Naive B cell (primary cell): ENCODE measurements at regions not wholly inside any gene's neighbourhood (a gene's known extent, or its start where the extent isn't known, plus 50 kb on each side); places are given as distances from the start of the nearest gene placed in this dataset.

ENCODE experiments used
- ATAC-seq, 2 donors: fragments of 150-1000 bp; cut with Tn5 transposase; 2 replicates each; pipeline ENCODE4 v1.10.0; 2021; ENCODE audit warnings: low read depth in 2 of 2, mild to moderate bottlenecking in 2 of 2, moderate library complexity in 2 of 2
- DNase-seq: peaks from one replicate; pipeline ENCODE4 v3.0.0; 2022
- H3K27ac Mint-ChIP-seq, 6 donors: one replicate each; pipeline ENCODE4 v1.8.0; 2020 to 2022; ENCODE audit warnings: mild to moderate bottlenecking in 6 of 6, mixed read lengths in 6 of 6, moderate library complexity in 5 of 6, inconsistent platforms in 2 of 6
- H3K27me3 Mint-ChIP-seq, 3 donors: one replicate each; pipeline ENCODE4 v1.8.0; 2021 to 2022; ENCODE audit warnings: mixed read lengths in 3 of 3, mild to moderate bottlenecking in 1 of 3
- H3K36me3 Mint-ChIP-seq, 2 donors: one replicate each; pipeline ENCODE4 v1.8.0; 2020 to 2022; ENCODE audit warnings: mixed read lengths in 2 of 2, inconsistent platforms in 1 of 2, mild to moderate bottlenecking in 1 of 2
- H3K4me1 Mint-ChIP-seq, 3 donors: one replicate each; pipeline ENCODE4 v1.8.0; 2020 to 2022; ENCODE audit warnings: mixed read lengths in 3 of 3, inconsistent platforms in 1 of 3, mild to moderate bottlenecking in 1 of 3, moderate library complexity in 1 of 3
- H3K4me3 Mint-ChIP-seq, 8 donors: one replicate each; pipeline ENCODE4 v1.8.0; 2020 to 2022; ENCODE audit warnings: mild to moderate bottlenecking in 8 of 8, mixed read lengths in 8 of 8, moderate library complexity in 8 of 8, inconsistent platforms in 2 of 8
- H3K9me3 Mint-ChIP-seq, 7 donors: one replicate each; pipeline ENCODE4 v1.8.0; 2020 to 2022; ENCODE audit warnings: mixed read lengths in 7 of 7, mild to moderate bottlenecking in 5 of 7, inconsistent platforms in 2 of 7, moderate library complexity in 1 of 7

DNA sequence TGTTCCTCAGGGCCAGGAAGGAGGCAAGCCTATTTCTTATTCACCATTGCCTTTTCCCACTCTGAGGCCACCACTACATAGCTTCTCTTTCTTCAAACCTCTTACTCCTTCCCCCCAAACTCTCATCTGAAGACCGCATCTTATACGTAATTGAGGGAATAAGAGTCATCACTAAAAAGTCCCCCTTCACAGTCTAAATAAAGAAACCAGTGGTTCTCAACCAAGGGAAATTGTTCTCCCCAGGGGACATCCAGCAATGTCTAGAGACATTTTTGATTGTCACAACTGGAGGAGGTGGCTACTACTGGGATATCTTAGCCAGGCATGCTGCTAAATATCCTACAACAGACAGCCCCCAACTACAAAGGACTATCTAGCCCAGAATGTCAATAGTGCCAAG, 327.6 kb upstream of the CNR1 start:
- H3K36me3 Mint-ChIP-seq = peaks cover 0 to 9% of the 10 kb centered on the region in 2 donors
- peak in 1 of 2 donors; percentile 12 for ATAC-seq
- no peaks in the 10 kb centered on the region for H3K27me3 Mint-ChIP-seq
- H3K27ac Mint-ChIP-seq = peak overlapping the region in 3 of 6 donors; percentile 16 to 43 (median 26)
- H3K4me1 Mint-ChIP-seq = peaks cover 19 to 26% (median 25%) of the 10 kb centered on the region in 3 donors
- DNase-seq = no peak
- peaks cover 7 to 39% (median 29%) of the 10 kb centered on the region in 7 donors for H3K9me3 Mint-ChIP-seq
- H3K4me3 Mint-ChIP-seq = peak overlapping the region in 3 of 8 donors; percentile 21 to 70 (median 37)

DNA sequence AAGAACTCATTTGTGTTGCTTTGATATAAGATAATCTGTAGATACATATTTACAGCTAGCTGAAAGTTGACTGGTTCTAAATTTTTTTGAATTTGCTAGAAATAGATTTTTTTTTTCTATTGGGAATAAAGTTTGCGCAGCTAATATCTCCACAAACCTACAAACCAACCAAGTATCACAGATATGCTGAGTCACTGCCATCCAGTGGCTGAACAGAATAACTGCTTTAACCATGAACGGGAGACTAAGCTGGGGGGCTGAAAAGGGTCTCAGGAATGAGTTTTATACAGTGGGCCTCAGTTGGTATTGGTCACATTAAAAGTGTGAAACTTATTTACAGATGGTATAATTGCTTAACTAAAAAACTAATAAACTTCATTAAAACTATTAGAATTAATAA, 326.7 kb upstream of the CNR1 start:
- ATAC-seq (no peak), DNase-seq (no peak)
- no peak overlapping the region for H3K27ac Mint-ChIP-seq
- H3K9me3 Mint-ChIP-seq = peaks cover 5 to 37% (median 24%) of the 10 kb centered on the region in 7 donors
- no peak overlapping the region for H3K4me3 Mint-ChIP-seq
- H3K27me3 Mint-ChIP-seq = no peaks in the 10 kb centered on the region
- H3K36me3 Mint-ChIP-seq = peaks cover 0 to 4% of the 10 kb centered on the region in 2 donors
- peaks cover 16 to 24% (median 21%) of the 10 kb centered on the region in 3 donors for H3K4me1 Mint-ChIP-seq

DNA sequence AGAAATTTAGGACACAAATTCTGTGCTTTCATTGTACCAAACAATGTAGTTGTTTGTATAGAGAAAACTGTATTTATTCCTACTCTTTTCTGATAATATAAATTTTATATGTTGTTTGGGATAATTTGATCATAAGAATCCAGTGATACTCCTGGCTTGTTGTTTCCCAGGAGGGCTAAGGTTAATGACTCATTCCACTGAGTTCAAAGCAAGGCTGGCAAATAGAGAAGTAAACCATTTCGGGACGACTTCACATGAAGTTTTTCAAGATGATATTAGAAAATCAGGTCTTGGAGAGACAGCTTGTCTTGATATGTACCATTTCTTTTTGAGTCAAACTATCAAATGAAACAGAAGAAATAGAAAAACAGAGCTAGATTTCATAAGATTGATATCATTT, 326.1 kb upstream of the CNR1 start:
- no peak for ATAC-seq

DNA sequence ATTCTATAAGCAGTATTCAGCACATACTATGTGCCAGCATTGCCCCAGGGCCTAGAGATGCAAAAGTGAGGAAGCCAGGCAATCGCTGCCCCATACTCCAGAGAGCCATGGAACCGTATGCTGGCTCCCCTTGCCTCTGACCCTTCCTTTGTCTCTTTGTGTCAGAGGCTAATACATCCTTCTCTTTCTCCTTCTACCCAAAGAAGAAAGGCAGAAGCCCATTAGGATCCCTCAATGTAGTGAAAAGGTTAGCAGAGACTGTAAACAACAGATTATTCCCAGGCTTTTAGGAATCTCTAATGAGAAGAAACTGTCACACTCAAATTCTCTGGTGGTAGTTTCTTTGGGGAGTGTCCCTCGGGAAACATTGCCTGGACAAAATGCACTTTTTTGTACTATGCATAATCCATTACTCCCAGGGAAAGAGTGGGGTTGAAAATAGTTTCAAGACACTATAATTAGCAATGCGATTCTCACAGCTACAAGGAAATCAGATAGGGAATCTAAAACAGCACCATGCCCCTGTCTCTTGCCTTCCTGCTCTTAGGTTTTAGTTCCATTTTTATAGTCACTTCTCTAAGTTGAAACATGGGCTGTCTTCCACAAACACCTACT, 325.2 kb upstream of the CNR1 start:
- Mint-ChIP-seq H3K36me3 (no peaks in the 10 kb centered on the region), H3K9me3 (peaks cover 0 to 25% (median 15%) of the 10 kb centered on the region in 7 donors), H3K27me3 (no peaks in the 10 kb centered on the region), H3K27ac (no peak overlapping the region), H3K4me3 (no peak overlapping the region), H3K4me1 (peaks cover 11 to 19% (median 16%) of the 10 kb centered on the region in 3 donors)
- DNase-seq (no peak), ATAC-seq (no peak)

More for the DNA sequence above, 326.1 kb upstream of the CNR1 start:
- DNase-seq = no peak
- Mint-ChIP-seq H3K27me3 (no peaks in the 10 kb centered on the region), H3K27ac (no peak overlapping the region), H3K4me1 (peaks cover 11 to 20% (median 16%) of the 10 kb centered on the region in 3 donors), H3K9me3 (peaks cover 0 to 31% (median 18%) of the 10 kb centered on the region in 7 donors), H3K36me3 (no peaks in the 10 kb centered on the region), H3K4me3 (peak overlapping the region in 1 of 8 donors; percentile 30)

DNA sequence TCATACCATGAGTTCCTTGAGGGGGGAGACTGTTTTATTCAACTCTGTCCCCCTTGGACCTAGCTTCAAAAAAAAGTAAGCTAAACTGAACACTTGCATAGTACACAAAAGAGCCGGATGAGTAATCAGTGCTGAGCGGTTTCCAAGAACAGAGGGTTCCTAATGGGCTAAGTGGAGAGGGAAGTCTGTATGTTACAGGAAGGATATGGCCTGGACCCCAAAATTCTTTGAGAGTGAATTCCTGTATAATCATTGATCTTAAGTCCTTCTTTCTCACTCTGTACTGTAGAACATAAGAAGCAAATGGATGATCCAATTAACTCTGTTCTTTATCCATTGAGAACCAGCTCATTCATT, 324.7 kb upstream of the CNR1 start:
- DNase-seq (no peak), ATAC-seq (no peak)
- Mint-ChIP-seq H3K4me3 (no peak overlapping the region), H3K4me1 (peaks cover 11 to 19% (median 16%) of the 10 kb centered on the region in 3 donors), H3K27ac (no peak overlapping the region), H3K9me3 (peaks cover 0 to 24% (median 13%) of the 10 kb centered on the region in 7 donors), H3K36me3 (no peaks in the 10 kb centered on the region), H3K27me3 (no peaks in the 10 kb centered on the region)

DNA sequence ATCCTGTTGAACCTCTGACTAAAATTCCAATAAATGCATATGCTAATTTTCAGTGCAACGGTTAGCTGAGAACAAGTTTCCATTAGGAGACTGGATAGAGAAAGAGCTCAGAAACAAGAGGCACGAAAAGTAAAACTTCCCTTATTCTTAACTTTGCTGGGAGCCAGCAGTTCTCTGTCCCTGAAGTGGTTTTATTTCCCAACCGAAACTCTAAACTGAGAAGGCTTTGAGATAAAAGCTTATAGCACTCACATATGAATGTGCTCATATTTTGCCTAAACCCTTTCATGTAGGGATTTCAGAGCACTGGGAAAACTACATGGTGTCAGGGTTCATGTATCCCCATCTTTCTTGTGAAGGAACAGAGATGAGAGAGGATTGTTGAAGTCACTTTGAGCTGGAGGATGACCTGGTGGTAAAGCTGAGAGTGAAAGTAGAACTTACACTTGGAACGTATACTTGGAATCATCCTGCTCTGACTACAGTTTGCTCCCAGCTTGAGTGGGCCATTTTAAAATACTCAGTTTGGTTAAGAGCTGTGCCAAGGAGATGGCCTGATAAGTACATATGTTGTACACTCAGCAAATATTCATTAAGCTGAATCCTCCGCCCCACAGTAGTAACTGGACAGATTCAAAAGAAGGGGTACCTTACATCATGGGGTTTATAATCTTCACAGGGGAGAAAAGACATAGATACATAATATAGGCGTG, 324.2 kb upstream of the CNR1 start:
- no peak overlapping the region for H3K27ac Mint-ChIP-seq

DNA sequence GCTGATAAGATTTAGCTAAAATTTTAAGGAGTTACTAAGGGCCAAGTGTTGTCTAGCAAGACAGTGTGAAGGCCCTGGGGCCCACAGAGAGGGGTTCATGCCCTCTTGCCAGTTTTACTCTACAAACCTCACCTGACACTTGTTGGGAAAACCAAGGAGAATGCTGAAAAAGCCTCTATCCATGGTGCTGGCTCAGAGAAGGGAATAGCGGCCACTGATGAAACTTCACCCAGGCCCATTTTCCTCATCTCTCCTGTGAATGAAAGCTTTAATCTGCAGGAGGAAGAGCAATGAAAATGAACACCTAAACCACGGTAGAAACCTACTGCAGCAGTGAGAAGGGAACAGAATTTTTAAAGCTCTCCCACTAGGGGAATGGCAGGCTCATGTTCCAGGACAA, 317.3 kb upstream of the CNR1 start:
- Mint-ChIP-seq H3K27me3 (peaks cover 0 to 8% (median 0%) of the 10 kb centered on the region in 3 donors), H3K27ac (no peak overlapping the region), H3K4me3 (no peak overlapping the region), H3K4me1 (peaks cover 0 to 9% (median 3%) of the 10 kb centered on the region in 3 donors), H3K9me3 (peaks cover 3 to 24% (median 16%) of the 10 kb centered on the region in 7 donors), H3K36me3 (peaks cover 0 to 15% of the 10 kb centered on the region in 2 donors)
- ATAC-seq = no peak
- DNase-seq = no peak

More for the DNA sequence above, 324.2 kb upstream of the CNR1 start:
- no peaks in the 10 kb centered on the region for H3K36me3 Mint-ChIP-seq
- ATAC-seq (no peak), DNase-seq (no peak)
- H3K4me3 Mint-ChIP-seq = no peak overlapping the region
- peaks cover 11 to 19% (median 16%) of the 10 kb centered on the region in 3 donors for H3K4me1 Mint-ChIP-seq
- H3K9me3 Mint-ChIP-seq = peaks cover 0 to 24% (median 11%) of the 10 kb centered on the region in 7 donors
- H3K27me3 Mint-ChIP-seq = no peaks in the 10 kb centered on the region

DNA sequence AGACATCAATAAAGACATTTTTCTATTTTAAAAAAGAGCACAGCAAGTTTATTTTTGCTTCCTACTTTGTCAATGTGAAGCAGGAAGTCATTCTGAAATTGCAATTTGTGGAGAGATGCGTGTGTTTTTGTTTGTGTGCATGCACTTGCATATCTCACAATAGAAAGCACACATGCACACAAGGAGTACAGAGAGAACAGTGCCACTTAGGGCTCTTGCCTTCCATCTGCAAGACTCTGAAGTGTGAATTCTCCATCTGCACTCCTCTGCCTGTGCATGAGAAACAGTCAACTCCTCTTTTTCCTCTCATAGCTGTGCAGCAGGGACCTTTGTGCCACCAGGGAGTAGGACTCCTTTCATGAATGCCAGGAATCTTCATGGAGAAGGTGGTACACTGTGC, 316.3 kb upstream of the CNR1 start:
- H3K4me3 Mint-ChIP-seq = no peak overlapping the region
- H3K27ac Mint-ChIP-seq = no peak overlapping the region
- H3K36me3 Mint-ChIP-seq = peaks cover 0 to 15% of the 10 kb centered on the region in 2 donors
- H3K9me3 Mint-ChIP-seq = peaks cover 6 to 18% (median 11%) of the 10 kb centered on the region in 7 donors
- no peak for ATAC-seq
- peaks cover 0 to 9% (median 3%) of the 10 kb centered on the region in 3 donors for H3K4me1 Mint-ChIP-seq
- DNase-seq = no peak
- H3K27me3 Mint-ChIP-seq = peaks cover 0 to 8% (median 0%) of the 10 kb centered on the region in 3 donors

DNA sequence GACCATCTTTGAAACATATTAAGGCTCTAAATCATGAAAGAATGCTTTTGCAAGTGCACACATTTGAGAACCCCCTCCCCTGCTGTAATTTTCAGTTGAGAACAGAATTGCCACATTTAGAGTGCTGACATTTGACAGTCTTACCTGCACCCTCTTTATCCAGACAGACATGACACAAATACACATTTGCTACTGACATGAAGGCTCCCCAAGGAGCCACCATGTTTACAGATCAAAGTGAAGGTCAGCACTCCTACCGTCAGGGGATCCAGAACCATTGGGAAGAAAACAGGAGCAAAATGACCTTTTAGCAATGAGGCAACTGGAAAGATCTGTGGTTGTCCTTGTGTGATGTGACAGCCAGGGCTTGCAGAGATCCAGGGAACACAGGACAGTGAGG, 315.4 kb upstream of the CNR1 start:
- peaks cover 0 to 8% (median 0%) of the 10 kb centered on the region in 3 donors for H3K27me3 Mint-ChIP-seq
- ATAC-seq = no peak

DNA sequence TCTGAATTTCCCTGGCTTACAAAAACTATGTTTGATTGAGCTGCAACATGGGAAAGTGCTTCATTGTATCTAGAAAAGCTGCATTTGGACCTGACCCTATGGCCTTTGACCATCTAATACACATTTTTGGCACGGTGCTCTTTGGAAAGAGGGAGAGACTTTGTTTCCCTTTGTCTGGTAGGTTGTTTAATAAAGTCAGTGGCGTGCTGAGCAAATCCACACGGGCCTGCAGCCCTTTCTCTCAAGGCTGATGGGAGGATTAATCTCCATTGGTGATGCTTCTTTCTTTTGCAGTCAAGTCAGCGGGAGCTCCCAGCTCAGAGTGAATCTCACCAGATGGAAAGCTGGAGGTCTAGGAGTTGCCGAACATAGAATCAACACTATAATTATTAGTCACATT, 314.7 kb upstream of the CNR1 start:
- no peak for DNase-seq
- Mint-ChIP-seq H3K9me3 (peaks cover 6 to 20% (median 14%) of the 10 kb centered on the region in 7 donors), H3K27ac (no peak overlapping the region), H3K27me3 (peaks cover 0 to 12% (median 2%) of the 10 kb centered on the region in 3 donors), H3K4me3 (no peak overlapping the region), H3K36me3 (peaks cover 0 to 15% of the 10 kb centered on the region in 2 donors), H3K4me1 (peaks cover 0 to 9% (median 3%) of the 10 kb centered on the region in 3 donors)
- no peak for ATAC-seq

More for the DNA sequence above, 315.4 kb upstream of the CNR1 start:
- Mint-ChIP-seq H3K27ac (no peak overlapping the region), H3K4me3 (no peak overlapping the region), H3K9me3 (peaks cover 6 to 20% (median 14%) of the 10 kb centered on the region in 7 donors), H3K4me1 (peaks cover 0 to 9% (median 3%) of the 10 kb centered on the region in 3 donors), H3K36me3 (peaks cover 0 to 15% of the 10 kb centered on the region in 2 donors)
- no peak for DNase-seq

DNA sequence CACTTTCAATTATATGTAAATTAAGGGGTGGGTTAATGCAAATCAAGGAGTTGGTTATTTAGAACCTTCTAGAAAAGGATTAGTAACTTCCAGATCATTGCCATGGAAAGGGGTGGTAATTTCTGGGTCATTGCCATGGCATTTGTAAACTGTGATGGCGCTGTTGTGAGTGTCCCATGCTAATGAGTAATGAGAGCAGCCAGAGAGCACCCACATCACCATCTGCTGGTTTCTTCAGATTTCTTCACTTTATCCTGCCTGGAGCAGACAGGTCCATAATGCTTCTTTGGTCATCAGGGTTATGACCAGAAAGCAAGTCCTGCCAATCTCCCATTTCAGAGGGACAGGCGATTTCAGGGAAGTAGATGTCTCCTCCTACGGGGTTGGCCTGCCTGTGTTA, 311.3 kb upstream of the CNR1 start:
- peaks cover 0 to 4% of the 10 kb centered on the region in 2 donors for H3K36me3 Mint-ChIP-seq

DNA sequence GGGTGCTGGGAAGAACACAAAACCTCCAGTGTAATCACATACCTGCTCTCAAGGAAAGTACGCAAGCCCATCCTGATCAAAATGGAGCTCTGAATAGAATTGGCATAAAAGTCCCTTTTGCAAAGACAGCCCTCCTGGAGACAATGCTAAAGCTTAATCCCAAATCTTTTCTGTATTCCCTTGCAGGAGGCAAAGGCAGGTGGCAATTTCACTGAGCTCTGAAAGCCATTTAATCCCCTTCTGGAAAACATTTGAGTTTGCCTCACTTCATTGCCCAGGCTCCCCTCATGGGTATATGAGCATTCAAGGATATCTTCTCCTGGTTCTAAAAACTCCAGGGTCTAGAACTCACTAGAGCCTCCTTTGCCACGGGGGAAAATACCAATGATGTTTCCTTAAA, 310.2 kb upstream of the CNR1 start:
- peaks cover 0 to 4% of the 10 kb centered on the region in 2 donors for H3K36me3 Mint-ChIP-seq
- no peak for ATAC-seq

More for the DNA sequence above, 311.3 kb upstream of the CNR1 start:
- no peak overlapping the region for H3K27ac Mint-ChIP-seq
- ATAC-seq = no peak
- H3K9me3 Mint-ChIP-seq = peaks cover 2 to 9% (median 5%) of the 10 kb centered on the region in 7 donors
- no peak for DNase-seq
- no peak overlapping the region for H3K4me3 Mint-ChIP-seq
- peaks cover 0 to 9% (median 3%) of the 10 kb centered on the region in 3 donors for H3K4me1 Mint-ChIP-seq
- H3K27me3 Mint-ChIP-seq = peaks cover 0 to 30% (median 16%) of the 10 kb centered on the region in 3 donors

DNA sequence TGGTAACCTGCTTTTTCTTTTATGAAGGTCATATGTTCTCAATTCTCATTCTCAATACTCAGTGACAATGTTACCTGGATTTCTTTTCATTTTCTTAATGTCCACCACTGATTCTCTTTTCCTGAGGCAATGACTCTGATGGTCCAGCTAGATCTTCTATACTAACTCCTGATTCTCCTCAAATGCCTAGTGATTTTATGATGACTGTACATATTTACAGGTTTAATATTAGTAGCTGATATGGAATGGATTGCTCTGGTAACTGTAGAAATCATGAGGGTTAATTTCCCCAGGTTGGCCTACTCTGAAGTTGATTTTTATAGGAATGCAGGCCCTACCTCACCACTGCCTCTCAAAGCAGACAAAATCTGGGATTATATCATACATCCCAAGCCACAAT, 308.6 kb upstream of the CNR1 start:
- Mint-ChIP-seq H3K4me3 (no peak overlapping the region), H3K27me3 (peaks cover 0 to 23% (median 16%) of the 10 kb centered on the region in 3 donors), H3K27ac (peak overlapping the region in 1 of 6 donors; percentile 39), H3K4me1 (no peaks in the 10 kb centered on the region), H3K9me3 (peaks cover 0 to 8% (median 4%) of the 10 kb centered on the region in 7 donors), H3K36me3 (peaks cover 0 to 4% of the 10 kb centered on the region in 2 donors)
- ATAC-seq (no peak), DNase-seq (no peak)

More for the DNA sequence above, 310.2 kb upstream of the CNR1 start:
- Mint-ChIP-seq H3K4me1 (peaks cover 0 to 1% (median 0%) of the 10 kb centered on the region in 3 donors), H3K4me3 (no peak overlapping the region), H3K9me3 (peaks cover 2 to 9% (median 5%) of the 10 kb centered on the region in 7 donors), H3K27ac (no peak overlapping the region), H3K27me3 (peaks cover 0 to 30% (median 16%) of the 10 kb centered on the region in 3 donors)
- no peak for DNase-seq
